CD8-positive, alpha-beta memory T cell (primary cell): ENCODE measurements at regions not wholly inside any gene's neighbourhood (a gene's known extent, or its start where the extent isn't known, plus 50 kb on each side); places are given as distances from the start of the nearest gene placed in this dataset.

Experiments used
- CTCF ChIA-PET: fragments of 350-600 bp; sonication (Branson Sonifier 250); formaldehyde crosslinking; loops from one replicate; lab custom pipeline; 2021; ENCODE audit warnings: antibody characterized with exemption; lab: Charles Lee
- POLR2A ChIA-PET: fragments of 350-600 bp; sonication (Branson Sonifier 250); formaldehyde crosslinking; loops from one replicate; lab custom pipeline; 2021; ENCODE audit warnings: antibody characterized with exemption; lab: Charles Lee
- DNase-seq, 5 donors: peaks; one replicate each; pipeline versions ENCODE4 v3.0.0 to v3.0.0-alpha.2; 2020 to 2022; ENCODE audit warnings: mixed read lengths in 1 of 5
- H3K27ac ChIP-seq: one replicate; pipeline ENCODE4 v1.7.0; 2013; ENCODE audit warnings: low read depth, mild to moderate bottlenecking, low read length, moderate library complexity
- H3K27me3 ChIP-seq: 2 replicates; pipeline ENCODE4 v1.7.0; 2013; ENCODE audit warnings: low read length, mild to moderate bottlenecking; ENCODE audit not compliant: insufficient read depth, poor library complexity, severe bottlenecking
- H3K36me3 ChIP-seq: 2 replicates; pipeline ENCODE4 v1.7.0; 2013; ENCODE audit warnings: mild to moderate bottlenecking, low read length, moderate library complexity; ENCODE audit not compliant: insufficient read depth
- H3K4me1 ChIP-seq: 2 replicates; pipeline ENCODE4 v1.7.0; 2013; ENCODE audit warnings: mild to moderate bottlenecking, low read length, moderate library complexity; ENCODE audit not compliant: insufficient read depth
- H3K4me3 ChIP-seq: 2 replicates; pipeline ENCODE4 v1.7.0; 2013; ENCODE audit warnings: mild to moderate bottlenecking, low read length
- H3K9me3 ChIP-seq: 2 replicates; pipeline ENCODE4 v1.7.0; 2013; ENCODE audit warnings: mild to moderate bottlenecking, low read length
- H3K27ac Mint-ChIP-seq, 8 donors: one replicate each; pipeline ENCODE4 v1.8.0; 2020 to 2021; ENCODE audit warnings: mixed read lengths in 8 of 8, mild to moderate bottlenecking in 6 of 8, inconsistent platforms in 3 of 8, moderate library complexity in 3 of 8
- H3K27me3 Mint-ChIP-seq, 2 donors: one replicate each; pipeline ENCODE4 v1.8.0; 2020 to 2021; ENCODE audit warnings: mixed read lengths in 2 of 2, mild to moderate bottlenecking in 1 of 2, moderate library complexity in 1 of 2
- H3K36me3 Mint-ChIP-seq, 3 donors: one replicate each; pipeline ENCODE4 v1.8.0; 2020 to 2021; ENCODE audit warnings: mixed read lengths in 3 of 3, inconsistent platforms in 1 of 3, mild to moderate bottlenecking in 1 of 3
- H3K4me1 Mint-ChIP-seq, 3 donors: one replicate each; pipeline ENCODE4 v1.8.0; 2020 to 2021; ENCODE audit warnings: mixed read lengths in 3 of 3, inconsistent platforms in 1 of 3, mild to moderate bottlenecking in 1 of 3
- H3K4me3 Mint-ChIP-seq, 7 donors: one replicate each; pipeline ENCODE4 v1.8.0; 2020 to 2021; ENCODE audit warnings: mixed read lengths in 7 of 7, mild to moderate bottlenecking in 6 of 7, moderate library complexity in 4 of 7, inconsistent platforms in 2 of 7
- H3K9me3 Mint-ChIP-seq, 5 donors: one replicate each; pipeline ENCODE4 v1.8.0; 2020 to 2022; ENCODE audit warnings: mixed read lengths in 5 of 5, mild to moderate bottlenecking in 3 of 5, moderate library complexity in 2 of 5, inconsistent platforms in 1 of 5

- Mint-ChIP-seq H3K27me3 (peaks cover 20% of the 10 kb centered on the region in 2 donors), H3K36me3 (no peaks in the 10 kb centered on the region), H3K4me3 (no peak overlapping the region), H3K9me3 (no peaks in the 10 kb centered on the region), H3K27ac (peak overlapping the region in 1 of 8 donors; percentile 38), H3K4me1 (no peaks in the 10 kb centered on the region)
- no peaks in the 10 kb centered on the region for H3K4me1 ChIP-seq
- H3K9me3 ChIP-seq = no peaks in the 10 kb centered on the region
- no peak overlapping the region for H3K4me3 ChIP-seq
- no peaks in the 10 kb centered on the region for H3K36me3 ChIP-seq
- H3K27me3 ChIP-seq = no peaks in the 10 kb centered on the region
- ChIA-PET POLR2A (no interaction called here), CTCF (no interaction called here)
- H3K27ac ChIP-seq = no peak overlapping the region
- DNase-seq = no peak
These were observed 181.1 kb upstream of the ARL4C start for GRCh38 chr2:234677758-234678538.

- no peak overlapping the region for H3K4me3 ChIP-seq
- H3K36me3 Mint-ChIP-seq = no peaks in the 10 kb centered on the region
- ChIA-PET CTCF (no interaction called here), POLR2A (no interaction called here)
- DNase-seq = no peak
- H3K36me3 ChIP-seq = no peaks in the 10 kb centered on the region
- H3K27ac Mint-ChIP-seq = peak overlapping the region in 1 of 8 donors; percentile 85
- peaks cover 20 to 21% of the 10 kb centered on the region in 2 donors for H3K27me3 Mint-ChIP-seq
- H3K4me1 Mint-ChIP-seq = no peaks in the 10 kb centered on the region
- H3K4me1 ChIP-seq = no peaks in the 10 kb centered on the region
- H3K9me3 ChIP-seq = no peaks in the 10 kb centered on the region
- no peaks in the 10 kb centered on the region for H3K9me3 Mint-ChIP-seq
- no peak overlapping the region for H3K4me3 Mint-ChIP-seq
- no peaks in the 10 kb centered on the region for H3K27me3 ChIP-seq
- no peak overlapping the region for H3K27ac ChIP-seq
These were observed 180.0 kb upstream of the ARL4C start for GRCh38 chr2:234676783-234677450.

GRCh38 chr2:234676109-234676782 is 179.4 kb upstream of the ARL4C start:
- Histone ChIP-seq H3K4me1 (no peaks in the 10 kb centered on the region), H3K4me3 (no peak overlapping the region), H3K9me3 (no peaks in the 10 kb centered on the region), H3K27ac (no peak overlapping the region), H3K27me3 (no peaks in the 10 kb centered on the region), H3K36me3 (no peaks in the 10 kb centered on the region)
- DNase-seq = no peak
- Mint-ChIP-seq H3K27me3 (peaks cover 24 to 26% of the 10 kb centered on the region in 2 donors), H3K9me3 (no peaks in the 10 kb centered on the region), H3K36me3 (no peaks in the 10 kb centered on the region), H3K27ac (no peak overlapping the region), H3K4me3 (no peak overlapping the region), H3K4me1 (no peaks in the 10 kb centered on the region)
- ChIA-PET CTCF (no interaction called here), POLR2A (no interaction called here)

GRCh38 chr2:234674781-234675201 is 177.9 kb upstream of the ARL4C start:
- no peaks in the 10 kb centered on the region for H3K9me3 Mint-ChIP-seq
- H3K27ac ChIP-seq = no peak overlapping the region
- H3K9me3 ChIP-seq = no peaks in the 10 kb centered on the region
- CTCF ChIA-PET = no interaction called here
- peaks cover 26 to 28% of the 10 kb centered on the region in 2 donors for H3K27me3 Mint-ChIP-seq
- POLR2A ChIA-PET = no interaction called here
- no peaks in the 10 kb centered on the region for H3K36me3 Mint-ChIP-seq
- no peaks in the 10 kb centered on the region for H3K36me3 ChIP-seq
- H3K27me3 ChIP-seq = no peaks in the 10 kb centered on the region
- H3K4me1 Mint-ChIP-seq = no peaks in the 10 kb centered on the region
- DNase-seq = no peak
- no peaks in the 10 kb centered on the region for H3K4me1 ChIP-seq
- no peak overlapping the region for H3K4me3 Mint-ChIP-seq
- H3K4me3 ChIP-seq = no peak overlapping the region
- H3K27ac Mint-ChIP-seq = no peak overlapping the region

GRCh38 chr2:234673961-234674759 is 177.3 kb upstream of the ARL4C start:
- no peak overlapping the region for H3K27ac ChIP-seq
- H3K27me3 Mint-ChIP-seq = peaks cover 25 to 28% of the 10 kb centered on the region in 2 donors
- no peaks in the 10 kb centered on the region for H3K4me1 ChIP-seq
- H3K4me1 Mint-ChIP-seq = no peaks in the 10 kb centered on the region
- DNase-seq = no peak
- no peak overlapping the region for H3K4me3 Mint-ChIP-seq
- no peaks in the 10 kb centered on the region for H3K36me3 Mint-ChIP-seq
- no peak overlapping the region for H3K4me3 ChIP-seq
- no peak overlapping the region for H3K27ac Mint-ChIP-seq
- CTCF ChIA-PET = no interaction called here
- POLR2A ChIA-PET = no interaction called here
- H3K27me3 ChIP-seq = no peaks in the 10 kb centered on the region
- no peaks in the 10 kb centered on the region for H3K36me3 ChIP-seq
- H3K9me3 ChIP-seq = no peaks in the 10 kb centered on the region
- no peaks in the 10 kb centered on the region for H3K9me3 Mint-ChIP-seq

GRCh38 chr2:234673501-234673900 is 176.6 kb upstream of the ARL4C start:
- no peak overlapping the region for H3K27ac Mint-ChIP-seq
- no peaks in the 10 kb centered on the region for H3K4me1 Mint-ChIP-seq
- Histone ChIP-seq H3K27me3 (no peaks in the 10 kb centered on the region), H3K36me3 (no peaks in the 10 kb centered on the region), H3K9me3 (no peaks in the 10 kb centered on the region), H3K4me3 (no peak overlapping the region), H3K4me1 (no peaks in the 10 kb centered on the region), H3K27ac (no peak overlapping the region)
- no peak for DNase-seq
- no peak overlapping the region for H3K4me3 Mint-ChIP-seq
- ChIA-PET POLR2A (no interaction called here), CTCF (no interaction called here)
- H3K36me3 Mint-ChIP-seq = no peaks in the 10 kb centered on the region
- H3K27me3 Mint-ChIP-seq = peaks cover 21 to 28% of the 10 kb centered on the region in 2 donors
- H3K9me3 Mint-ChIP-seq = no peaks in the 10 kb centered on the region

- H3K27me3 ChIP-seq = no peaks in the 10 kb centered on the region
- Mint-ChIP-seq H3K4me3 (no peak overlapping the region), H3K27ac (no peak overlapping the region), H3K36me3 (no peaks in the 10 kb centered on the region), H3K4me1 (no peaks in the 10 kb centered on the region), H3K27me3 (peaks cover 21 to 30% of the 10 kb centered on the region in 2 donors), H3K9me3 (no peaks in the 10 kb centered on the region)
- no peaks in the 10 kb centered on the region for H3K36me3 ChIP-seq
- H3K4me3 ChIP-seq = no peak overlapping the region
- H3K9me3 ChIP-seq = no peaks in the 10 kb centered on the region
- DNase-seq = no peak
- POLR2A ChIA-PET = no interaction called here
- CTCF ChIA-PET = interaction anchor here (0.8 kb wide), 1 partner anchor 16 kb away, joined by 3 read pairs; no protein-coding TSS in a partner anchor
- no peak overlapping the region for H3K27ac ChIP-seq
- H3K4me1 ChIP-seq = no peaks in the 10 kb centered on the region
These were observed 175.7 kb upstream of the ARL4C start for GRCh38 chr2:234672498-234673150.
